ENCODE measurements at regions not wholly inside any gene's neighbourhood (a gene's known extent, or its start where the extent isn't known, plus 50 kb on each side); places are given as distances from the start of the nearest gene placed in this dataset.

DNA sequence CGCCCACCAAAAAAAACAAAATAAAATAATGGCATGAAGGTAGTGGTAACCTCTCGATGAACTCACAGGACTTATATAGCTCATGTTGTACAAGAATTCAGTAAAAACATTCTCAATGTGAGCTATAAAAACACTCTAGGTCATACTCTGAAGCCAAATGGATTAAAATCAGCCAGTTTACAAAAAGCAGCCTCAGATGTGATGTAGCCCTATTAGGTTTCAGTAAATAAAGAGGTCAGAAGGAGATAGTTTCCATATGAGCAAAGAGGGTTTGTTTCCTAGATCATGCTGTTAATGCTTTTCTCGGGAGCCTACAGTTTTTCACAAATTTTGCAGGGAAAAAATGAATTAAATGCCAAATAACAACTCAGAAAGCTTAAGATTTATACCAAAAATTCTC, 319.5 kb upstream of the HSF2 start:
- no peak for DNase-seq

DNA sequence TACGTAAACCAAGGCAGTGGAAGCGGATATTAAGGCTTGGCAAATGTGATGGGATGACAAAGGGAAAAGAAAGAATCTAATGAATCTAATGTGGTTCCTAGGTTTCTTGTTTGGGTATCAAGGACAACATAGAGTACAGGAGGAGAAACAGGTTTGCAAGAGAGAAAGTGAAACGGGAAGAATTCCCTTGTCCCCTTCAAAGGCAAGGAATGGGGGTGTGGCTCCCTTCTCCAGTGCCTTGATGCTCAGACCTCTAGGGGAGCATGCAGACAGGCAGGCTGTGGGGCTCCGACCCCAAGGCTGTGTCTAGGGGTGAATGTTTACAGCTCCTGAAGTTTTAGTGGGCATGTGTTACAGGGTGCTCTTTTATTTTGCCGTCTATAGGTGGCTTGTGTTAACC, 317.5 kb upstream of the HSF2 start:
- DNase-seq = no peak

DNA sequence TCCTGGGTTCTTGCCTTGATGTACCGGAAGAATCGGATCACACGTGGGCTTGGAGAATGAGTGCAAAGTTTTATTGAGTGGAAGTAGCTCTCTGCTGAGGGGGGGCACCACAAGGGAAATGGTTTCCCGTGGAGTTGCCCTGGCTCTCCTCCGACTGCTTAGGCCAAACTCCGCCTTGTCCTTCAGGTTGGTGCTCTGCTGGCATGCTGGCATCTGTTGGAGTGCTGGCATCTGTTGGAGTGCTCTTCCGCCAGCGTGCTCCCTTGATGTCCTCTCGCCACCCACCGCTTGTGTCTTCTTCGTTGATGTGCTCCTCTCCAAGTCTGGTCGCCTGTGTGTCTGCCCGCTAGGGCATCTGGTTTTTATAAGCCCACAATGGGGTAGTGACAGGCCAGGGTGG, 317.1 kb upstream of the HSF2 start:
- DNase-seq = no peak

DNA sequence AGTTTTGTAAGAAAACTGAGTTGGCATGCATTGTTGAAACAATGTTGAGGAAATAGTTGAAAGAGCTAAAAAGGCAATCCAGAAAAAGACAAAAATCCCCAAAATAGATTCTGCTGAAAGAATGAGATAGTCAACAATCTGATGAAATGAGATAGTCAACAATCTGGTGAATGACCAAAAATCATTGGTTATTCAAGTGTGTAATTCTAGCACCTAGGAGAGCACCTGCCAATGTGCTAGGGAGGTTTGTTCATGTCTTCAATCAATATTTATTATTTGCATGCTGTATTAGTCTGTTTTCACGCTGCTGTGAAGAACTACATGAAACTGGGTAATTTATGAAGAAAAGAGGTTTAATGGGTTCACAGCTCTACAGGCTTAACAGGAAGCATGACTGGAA, 307.1 kb upstream of the HSF2 start:
- DNase-seq = no peak

DNA sequence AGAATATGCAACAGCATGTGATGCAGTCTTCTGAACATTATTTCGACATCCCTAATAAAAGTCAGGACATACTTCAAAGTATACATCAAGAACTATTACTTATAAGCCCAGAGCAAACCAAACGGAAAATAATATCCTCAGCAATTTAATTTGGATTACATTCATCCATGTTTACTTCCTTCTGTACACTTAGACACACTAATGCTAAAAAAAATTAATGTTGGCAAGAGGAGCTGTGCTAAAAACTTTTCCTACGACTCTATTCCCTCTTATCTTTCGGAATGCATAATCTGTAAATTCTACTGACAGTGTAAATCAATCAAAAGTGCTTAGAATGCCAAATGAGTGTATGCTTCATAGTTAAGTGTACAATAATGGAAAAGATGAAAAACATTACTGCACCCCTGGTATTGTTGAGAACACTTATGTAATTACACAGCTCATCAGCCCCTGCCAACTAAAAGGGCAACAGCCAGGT, 301.2 kb upstream of the HSF2 start:
- DNase-seq = no peak

DNA sequence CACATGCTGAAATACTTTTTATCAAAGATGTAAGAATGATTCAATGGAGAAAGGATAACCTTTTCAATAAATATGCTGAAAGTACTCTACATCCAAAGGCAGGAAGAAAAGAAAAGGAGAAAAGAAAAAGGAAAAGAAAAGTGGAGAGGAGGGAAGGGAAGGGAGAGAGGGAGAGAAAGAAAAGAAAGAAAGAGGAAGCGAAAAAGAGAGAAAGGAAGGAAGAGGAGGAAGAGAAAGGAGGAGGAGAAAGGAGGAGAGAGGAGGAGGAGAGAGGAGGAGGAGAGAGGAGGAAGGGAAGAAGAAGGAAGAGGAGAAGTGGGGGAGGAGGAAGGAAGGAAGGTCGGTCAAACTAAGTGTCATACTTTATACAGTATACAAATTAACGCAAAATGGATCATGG, 297.4 kb upstream of the HSF2 start:
- DNase-seq = no peak

DNA sequence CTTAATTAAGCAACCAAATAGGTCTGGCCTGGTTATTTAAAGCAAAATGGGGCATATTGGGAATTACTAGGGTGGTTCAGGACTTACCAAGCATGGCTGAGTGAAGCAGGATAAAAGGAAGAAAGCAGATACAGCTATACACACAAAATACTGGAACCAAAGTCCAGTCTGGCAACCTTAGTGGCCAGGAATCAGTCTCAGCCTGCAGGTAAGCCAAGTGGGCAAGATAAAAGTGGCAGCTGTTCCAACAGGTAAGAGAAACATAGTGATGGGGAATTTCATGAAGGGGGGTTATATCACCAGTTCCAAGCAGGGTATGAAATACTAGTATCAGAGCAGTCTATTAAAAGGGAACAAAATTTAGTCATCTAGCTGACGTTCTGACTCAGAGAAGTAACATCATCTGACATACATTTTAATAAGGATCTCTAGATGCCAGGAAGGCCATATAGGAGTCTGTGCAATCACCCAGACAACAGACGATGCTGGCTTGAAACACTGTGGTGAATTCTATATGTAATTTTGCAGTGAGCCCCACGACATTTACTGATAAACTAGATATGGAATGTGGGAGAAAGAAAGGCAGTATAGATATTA, 292.1 kb upstream of the HSF2 start:
- no peak for DNase-seq

DNA sequence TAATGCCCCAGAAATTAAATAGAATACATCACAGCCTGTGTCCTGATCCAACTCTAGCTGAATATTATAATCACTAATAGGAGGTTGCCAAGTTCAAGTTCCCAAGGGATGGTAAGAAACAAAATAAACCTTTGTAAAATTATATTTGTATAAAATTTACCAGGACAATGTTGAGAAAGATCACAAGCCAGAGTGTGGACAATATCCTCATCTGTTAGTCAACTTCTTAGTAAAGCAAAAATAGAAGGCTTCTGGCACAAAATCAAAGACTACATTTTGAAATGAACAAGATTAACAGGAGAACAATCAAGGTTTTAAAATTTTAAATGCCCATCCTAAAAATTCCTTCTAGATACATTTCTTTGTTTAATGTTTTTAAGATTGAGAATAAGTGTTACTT, 290.4 kb upstream of the HSF2 start:
- no peak for DNase-seq

DNA sequence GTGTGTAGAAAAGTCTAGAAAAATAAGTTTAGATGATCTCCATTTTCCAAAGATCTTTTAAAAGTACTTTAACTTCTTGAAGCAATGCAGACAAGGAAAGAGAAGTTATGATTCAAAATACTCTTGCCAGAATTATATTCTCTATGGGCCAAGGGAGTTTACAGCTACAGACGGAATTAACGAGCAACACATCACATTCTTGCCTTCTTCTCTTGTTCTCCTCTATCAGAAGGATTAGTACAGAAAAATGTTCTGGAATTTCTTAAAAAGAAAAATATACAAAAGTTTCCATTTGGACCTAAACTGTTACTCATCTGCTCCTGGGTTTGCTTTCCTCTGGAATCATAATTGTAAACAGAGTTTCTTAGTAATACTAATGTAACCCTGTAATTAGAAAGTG, 284.7 kb upstream of the HSF2 start:
- DNase-seq = no peak

DNA sequence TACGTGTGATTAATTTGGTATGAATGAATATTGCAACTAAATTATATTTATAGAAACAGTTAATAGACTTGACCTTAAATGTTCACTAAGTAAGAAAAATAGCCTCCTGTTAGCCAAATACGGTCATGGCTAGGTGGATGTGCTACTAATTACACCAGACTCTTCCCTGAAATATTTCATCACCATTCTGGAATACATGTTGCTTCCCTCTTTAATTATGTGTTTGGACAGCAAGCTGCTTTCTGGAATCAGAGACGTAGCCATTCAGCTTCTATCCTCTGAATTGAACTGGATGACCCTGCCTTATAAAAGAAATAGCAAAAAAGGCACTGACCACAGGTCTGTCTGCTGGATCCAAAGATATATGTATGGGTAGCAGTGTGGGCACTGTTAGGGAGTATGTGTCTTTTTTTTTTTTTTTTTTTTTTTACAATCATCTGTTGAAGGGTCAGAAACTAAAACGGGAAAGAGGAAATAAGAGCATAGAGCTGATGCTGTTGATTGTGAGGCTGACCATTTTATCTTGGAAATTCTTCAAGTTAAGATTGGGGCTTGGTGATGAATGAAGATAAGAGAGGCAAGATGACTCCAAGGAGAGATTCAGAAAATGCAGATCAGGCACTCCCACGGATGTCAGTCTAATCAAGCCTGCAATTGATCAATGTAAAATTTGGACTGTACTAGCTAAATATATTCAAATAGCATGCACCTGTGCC, 283.2 kb upstream of the HSF2 start:
- DNase-seq = no peak

DNA sequence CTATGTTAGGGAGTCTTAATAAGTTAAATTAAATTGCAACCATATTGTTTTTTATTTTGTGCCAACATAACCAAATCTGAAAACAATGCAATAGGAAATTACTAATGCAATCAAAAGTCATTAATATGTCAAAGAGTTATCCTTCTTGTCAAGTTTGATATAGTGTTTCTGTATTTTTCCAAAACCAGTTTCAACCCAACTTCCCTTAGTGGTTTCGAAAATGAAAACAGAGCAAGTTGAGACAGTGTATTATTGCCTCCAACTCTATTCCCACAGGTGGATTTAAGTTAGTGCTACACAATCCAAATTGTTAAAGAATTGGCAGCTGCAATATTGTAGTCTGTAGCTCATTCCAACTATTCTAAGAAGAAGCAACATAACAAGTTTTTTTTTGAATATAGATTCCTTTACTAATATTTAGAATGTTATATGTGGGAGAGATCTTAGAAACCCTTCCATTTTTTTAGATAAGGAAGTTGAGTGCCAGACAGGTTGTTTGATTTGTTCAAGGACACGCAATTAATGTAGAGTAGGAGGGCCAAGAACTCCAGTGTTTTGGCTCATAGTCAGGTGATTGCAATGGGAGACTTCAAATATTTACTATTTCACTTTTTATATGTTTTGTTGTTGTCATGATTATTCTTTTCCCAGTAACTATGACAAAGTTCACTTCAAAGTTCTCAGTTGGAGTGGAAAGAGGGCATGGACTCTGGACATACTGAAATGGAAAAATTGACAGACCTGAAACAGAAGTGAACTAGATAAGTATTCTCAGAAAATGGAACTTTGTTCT, 282.4 kb upstream of the HSF2 start:
- DNase-seq = no peak

DNA sequence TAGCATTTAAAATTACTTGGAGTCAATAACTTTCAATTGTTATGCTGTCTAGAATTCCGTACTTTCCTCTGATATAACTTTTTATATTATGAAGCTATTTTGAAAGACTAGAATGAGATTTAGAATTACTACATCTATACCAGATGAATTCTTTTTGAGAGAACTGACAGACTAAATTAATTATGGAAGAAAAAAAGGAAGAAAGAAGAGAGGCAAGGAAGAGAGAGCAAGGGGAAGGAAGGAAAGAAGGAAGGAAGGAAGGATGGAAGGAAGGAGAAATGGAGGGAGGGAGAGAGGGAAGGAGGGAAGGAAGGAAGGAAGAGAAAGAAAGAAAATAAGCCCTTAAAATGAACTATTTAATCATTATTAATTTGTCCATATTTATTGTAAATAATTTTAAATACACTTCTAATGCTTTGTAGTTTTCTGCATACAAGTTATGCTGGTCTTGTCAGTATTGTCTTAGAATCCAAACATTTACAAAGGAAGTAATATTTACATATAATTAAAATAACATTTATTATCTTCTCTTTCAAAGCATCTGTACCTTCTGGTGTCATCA, 280.4 kb upstream of the HSF2 start:
- DNase-seq = no peak

DNA sequence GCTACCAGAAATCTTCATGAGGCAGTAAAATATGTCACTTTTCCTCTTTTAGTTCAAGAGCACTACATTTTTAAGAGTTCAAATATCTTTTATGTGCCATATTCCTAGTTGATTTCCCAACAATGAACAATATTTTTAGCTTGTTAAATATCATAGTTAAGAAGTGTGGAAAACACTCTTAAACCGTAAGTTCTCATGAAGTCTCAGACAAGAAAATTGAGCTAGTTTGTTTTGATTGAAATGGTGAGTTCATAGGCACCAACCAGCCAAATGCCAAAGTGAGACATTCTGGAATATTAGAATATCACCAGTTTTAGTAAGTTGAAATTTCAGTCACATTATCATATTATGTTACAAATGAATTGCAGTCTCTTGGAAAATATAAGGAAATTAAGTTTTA, 277.2 kb upstream of the HSF2 start:
- no peak for DNase-seq

DNA sequence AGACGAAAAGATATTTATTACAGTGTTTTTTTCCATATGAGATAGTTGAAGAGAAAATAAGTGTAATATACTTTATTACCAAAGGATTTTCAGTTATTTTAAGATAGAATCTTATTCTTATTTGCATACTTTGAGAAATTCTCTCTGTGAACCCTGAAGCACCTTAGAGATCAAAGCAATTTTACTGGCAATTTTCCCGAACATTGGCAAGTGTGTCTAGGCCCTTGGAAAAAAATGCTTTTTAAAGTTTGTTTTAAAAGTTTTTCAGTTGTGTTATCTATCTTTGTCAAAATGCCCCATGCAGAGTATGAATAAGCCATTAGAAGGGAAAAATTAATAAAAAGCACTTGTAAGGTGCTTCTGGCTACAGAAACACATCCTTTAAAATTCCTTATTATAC, 276.8 kb upstream of the HSF2 start:
- no peak for DNase-seq

DNA sequence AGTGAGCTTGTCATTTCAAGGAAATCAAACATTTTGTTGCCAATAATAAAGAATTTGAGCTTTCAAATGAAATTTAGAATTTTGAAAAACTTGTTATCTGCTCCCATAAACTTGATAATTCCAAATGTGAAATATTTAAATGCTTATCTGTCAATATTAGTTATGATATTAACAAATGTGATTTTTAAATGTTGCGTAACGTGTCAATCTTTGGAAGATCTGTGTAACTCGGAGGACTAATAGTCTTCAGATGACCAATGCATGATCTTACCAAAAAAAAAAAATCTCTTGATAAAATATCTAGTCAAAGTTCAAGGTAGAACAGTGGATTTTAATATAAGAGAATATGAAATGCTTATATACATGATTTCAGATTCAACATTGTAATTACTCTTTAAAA, 274.5 kb upstream of the HSF2 start:
- no peak for DNase-seq

DNA sequence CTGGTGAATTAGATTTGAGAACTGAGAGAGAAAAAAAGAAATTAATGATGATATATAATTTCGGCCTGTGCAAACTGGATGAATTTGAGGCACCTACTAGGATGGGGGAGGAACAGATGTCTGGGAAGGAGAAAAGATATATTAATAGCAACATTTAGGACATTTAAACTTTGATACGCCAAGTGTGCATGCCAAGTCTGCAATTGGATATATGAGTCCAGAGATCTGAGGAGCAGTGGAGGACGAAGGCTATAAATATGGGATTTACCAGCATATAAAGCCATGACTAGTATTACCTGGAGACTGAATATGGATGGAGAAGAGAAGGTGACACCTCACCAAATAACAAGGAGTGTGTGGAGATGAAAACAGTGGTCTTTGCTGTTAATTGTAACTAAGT, 272.6 kb upstream of the HSF2 start:
- DNase-seq = no peak

DNA sequence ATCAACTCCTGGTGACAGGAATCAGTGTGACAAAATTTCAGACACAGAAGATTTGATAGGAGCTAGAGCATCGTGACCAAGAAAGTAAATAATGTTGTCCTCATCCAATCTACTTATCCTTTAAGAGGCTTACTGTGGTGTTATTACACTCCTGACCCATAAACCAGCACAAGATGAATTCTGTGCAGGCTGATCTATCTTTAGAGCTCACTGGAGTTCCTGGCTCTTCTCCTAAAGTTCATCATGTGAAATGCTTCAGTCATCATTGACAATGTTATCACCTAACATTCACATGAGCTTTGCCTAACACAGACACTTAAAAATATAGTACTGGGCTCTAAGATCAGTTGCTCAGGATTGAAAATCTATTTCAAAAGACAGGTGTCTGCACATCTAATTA, 271.0 kb upstream of the HSF2 start:
- no peak for DNase-seq

DNA sequence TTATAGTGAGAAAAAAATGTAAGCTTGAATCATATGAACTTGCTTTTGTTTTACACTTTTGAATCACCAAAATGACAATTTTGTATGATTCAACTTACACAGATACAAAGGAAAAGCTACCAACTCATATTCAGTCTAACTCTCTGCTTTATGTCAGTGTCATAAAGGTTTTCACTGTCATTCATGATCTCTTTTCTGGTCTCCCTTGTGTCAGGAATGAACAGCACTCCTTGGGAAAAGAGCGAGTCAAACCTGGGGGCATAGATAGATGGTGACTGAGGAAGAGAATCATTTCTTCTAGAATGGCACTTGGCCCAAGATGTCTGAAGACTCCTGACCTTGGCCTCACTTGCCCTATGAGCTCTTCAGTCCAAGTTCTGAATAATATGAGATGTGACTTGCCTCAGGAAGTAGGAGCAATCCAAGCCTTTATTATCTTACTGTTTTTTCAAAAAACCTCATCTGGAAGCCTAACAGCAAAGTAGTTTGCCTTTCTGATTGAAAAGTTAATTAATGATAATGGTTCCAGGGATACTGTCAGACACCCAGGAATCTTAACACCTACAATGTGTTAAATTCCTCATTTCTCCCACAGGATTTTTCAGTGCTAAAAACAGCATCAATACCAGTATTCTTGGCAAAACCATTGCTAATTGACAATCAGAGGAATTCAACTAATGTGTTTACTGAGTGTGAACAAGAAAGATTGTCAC, 270.0 kb upstream of the HSF2 start:
- no peak for DNase-seq

DNA sequence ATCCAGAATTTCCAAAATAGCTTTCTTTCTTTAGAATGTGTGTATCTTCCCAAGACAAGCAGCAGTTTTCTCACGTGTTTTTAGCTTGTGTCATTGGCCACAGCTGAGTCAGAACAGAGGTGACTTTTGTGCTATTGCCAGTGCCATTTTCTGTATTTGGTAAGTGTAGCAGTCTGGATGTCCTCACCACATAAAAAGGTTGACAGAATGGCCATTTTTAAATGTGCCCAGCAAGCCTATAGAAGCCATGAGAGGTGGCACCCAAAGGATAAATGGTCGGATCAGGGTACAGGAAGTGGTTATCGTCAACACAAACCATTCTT, 269.5 kb upstream of the HSF2 start:
- no peak for DNase-seq

DNA sequence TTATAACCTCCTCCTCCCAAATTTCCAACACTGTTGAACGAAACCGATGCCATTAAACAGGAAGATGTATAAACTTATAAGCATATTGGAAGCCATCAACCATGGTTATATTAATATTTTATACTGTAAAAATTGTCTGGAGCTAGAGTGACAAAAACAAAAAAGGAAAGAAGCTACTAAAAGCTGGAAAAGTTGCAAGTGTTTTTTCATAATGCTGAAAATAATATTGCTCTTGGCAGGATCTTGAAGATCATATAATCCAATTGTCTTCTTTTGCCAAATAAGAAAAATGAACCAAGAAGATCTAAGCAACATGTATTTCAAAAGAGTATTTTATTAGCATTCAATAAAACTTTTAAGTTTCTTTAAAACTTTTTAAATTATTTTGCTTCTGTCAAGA, 268.9 kb upstream of the HSF2 start:
- no peak for DNase-seq

DNA sequence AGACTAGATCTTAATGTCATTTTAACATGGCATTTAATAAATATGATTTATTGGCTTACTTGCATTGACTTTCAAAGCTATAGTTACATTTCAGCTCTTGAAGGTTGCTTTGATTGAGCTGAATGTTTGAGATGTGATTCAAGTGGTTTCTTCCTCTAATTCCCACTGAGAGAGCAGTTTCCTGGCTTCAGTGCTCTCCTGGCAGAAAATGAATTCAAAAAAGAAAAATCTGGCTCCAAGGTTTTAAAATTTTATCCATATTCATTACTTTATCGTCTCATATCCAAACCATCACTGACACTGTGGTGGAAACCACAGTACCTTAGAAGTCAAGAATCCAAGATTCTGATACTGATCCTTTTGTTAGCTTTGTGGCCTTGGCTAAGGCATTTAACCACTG, 263.1 kb upstream of the HSF2 start:
- DNase-seq = no peak

DNA sequence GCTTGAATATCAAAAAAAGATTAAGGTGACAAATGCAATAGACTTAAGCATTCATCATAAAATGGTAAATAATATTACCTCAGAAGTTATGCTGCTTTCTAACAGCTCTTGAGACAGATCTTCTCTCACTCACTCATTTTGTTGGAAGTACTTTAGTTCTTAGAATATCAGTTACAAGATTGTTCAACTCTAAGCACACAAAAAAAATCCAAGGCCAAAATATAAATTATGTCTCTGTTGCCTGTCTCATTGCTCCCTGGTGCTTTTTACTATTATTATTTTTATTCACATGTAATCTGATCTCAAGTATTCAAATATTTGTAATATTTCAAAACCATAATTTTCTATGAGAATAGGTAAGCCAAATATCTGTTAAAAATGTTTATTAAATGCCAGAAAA, 259.4 kb upstream of the HSF2 start:
- DNase-seq = no peak

DNA sequence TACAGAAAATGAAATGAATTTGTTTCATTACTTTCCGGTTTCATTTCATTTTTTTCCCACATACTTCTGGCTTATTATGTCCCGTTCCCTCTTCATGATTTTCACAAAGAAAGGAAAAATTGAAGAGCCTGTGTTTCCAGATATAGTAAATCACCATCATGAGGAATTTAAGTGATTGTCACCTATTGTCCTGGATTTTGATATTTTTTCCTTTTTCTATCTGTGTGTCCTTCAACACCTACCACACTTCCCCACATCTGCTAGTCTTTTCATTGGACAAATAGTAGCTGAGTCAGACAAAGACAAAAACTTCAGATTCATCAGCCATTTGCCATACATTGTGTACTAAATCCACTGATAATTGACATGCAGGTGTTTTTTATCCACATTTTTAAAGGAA, 258.2 kb upstream of the HSF2 start:
- DNase-seq = no peak

Data from activated naive CD4-positive, alpha-beta T cell treated with anti-CD3 and anti-CD28 coated beads, Interleukin-2, amount 50 U/mL, for 16 hours (primary cell).